Muscle layer of colon (tissue), 2 donors: ENCODE measurements at regions not wholly inside any gene's neighbourhood (a gene's known extent, or its start where the extent isn't known, plus 50 kb on each side); places are given as distances from the start of the nearest gene placed in this dataset.
"Not testable (repeated sequence)": the region's sequence is repeated elsewhere in the genome, so short reads cannot be mapped to it uniquely, and the experiment has no call there.

ENCODE experiments used
- H3K27ac ChIP-seq: one replicate; pipeline ENCODE4 v1.7.0; 2013; ENCODE audit warnings: low read depth, mild to moderate bottlenecking, low read length, moderate library complexity
- H3K27me3 ChIP-seq, 2 donors: one replicate each; pipeline ENCODE4 v1.7.0; 2013; ENCODE audit warnings: low read length in 2 of 2, mild to moderate bottlenecking in 2 of 2; ENCODE audit not compliant: insufficient read depth in 2 of 2, control insufficient read depth in 1 of 2
- H3K36me3 ChIP-seq: one replicate; pipeline ENCODE4 v1.7.0; 2013; ENCODE audit warnings: mild to moderate bottlenecking, low read length; ENCODE audit not compliant: insufficient read depth
- H3K4me1 ChIP-seq: one replicate; pipeline ENCODE4 v1.7.0; 2013; ENCODE audit warnings: mild to moderate bottlenecking, low read length; ENCODE audit not compliant: insufficient read depth
- H3K4me3 ChIP-seq, 2 donors: one replicate each; pipeline ENCODE4 v1.7.0; 2013; ENCODE audit warnings: low read length in 2 of 2, low read depth in 1 of 2, mild to moderate bottlenecking in 1 of 2, moderate library complexity in 1 of 2
- H3K9ac ChIP-seq: one replicate; pipeline ENCODE4 v1.7.0; 2013; ENCODE audit warnings: low read length
- H3K9me3 ChIP-seq: one replicate; pipeline ENCODE4 v1.7.0; 2013; ENCODE audit warnings: mild to moderate bottlenecking, low read length
- donor health status: abdominal sarcoma.
- donor health status: Adenocarcinoma of cecum.

DNA sequence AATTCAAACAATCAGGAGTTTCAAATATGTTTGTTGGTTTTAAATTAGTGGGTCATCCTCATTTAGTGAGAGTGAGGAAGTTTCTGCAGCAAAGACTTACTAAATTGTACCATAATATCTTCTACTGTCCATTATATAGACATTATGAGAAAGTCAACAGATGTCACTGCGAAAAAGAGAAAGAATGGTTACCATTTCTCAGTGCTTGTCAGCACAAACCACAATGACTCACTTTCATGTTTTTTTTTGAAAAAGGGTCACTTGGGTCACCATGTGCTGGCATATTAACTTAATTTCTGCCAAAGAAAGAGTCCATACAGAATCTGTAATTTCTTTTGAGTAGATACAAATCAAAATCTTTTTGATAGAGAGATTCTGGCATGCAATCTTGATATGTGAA lies 924.6 kb upstream of the FAT3 start:
- no peak overlapping the region for H3K27ac ChIP-seq
- no peak overlapping the region for H3K9ac ChIP-seq
- no peaks in the 10 kb centered on the region for H3K9me3 ChIP-seq
- no peaks in the 10 kb centered on the region for H3K27me3 ChIP-seq
- H3K4me3 ChIP-seq, result no peak overlapping the region
- H3K4me1 ChIP-seq, result no peaks in the 10 kb centered on the region
- H3K36me3 ChIP-seq, result no peaks in the 10 kb centered on the region

DNA sequence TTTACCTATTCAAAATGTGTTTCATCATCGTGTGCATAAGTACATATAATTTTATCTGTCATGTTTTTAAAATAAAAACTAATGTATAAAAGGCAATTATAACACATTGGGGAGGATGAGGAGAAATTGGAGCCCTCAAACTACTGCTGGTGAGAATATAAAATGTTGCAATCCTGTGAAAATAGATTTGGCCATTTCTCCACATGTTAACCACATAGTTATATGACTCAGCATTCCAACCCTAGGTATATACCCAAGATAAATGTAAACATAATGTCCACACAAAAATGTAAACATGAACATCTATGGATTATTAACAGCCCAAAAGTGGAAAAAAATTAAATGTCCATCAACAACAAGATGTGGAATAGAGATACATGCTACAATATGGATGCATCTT lies 928.0 kb upstream of the FAT3 start:
- H3K27ac ChIP-seq, result no peak overlapping the region
- H3K9ac ChIP-seq, result no peak overlapping the region
- H3K4me1 ChIP-seq, result no peaks in the 10 kb centered on the region
- H3K4me3 ChIP-seq, result no peak overlapping the region
- H3K9me3 ChIP-seq, result no peaks in the 10 kb centered on the region
- no peaks in the 10 kb centered on the region for H3K27me3 ChIP-seq
- H3K36me3 ChIP-seq, result no peaks in the 10 kb centered on the region

GRCh38 chr11:91295591-91295990 lies 929.0 kb upstream of the FAT3 start:
- H3K4me3 ChIP-seq, result no peak overlapping the region
- H3K27ac ChIP-seq, result no peak overlapping the region
- no peaks in the 10 kb centered on the region for H3K36me3 ChIP-seq
- H3K9me3 ChIP-seq, result no peaks in the 10 kb centered on the region
- no peaks in the 10 kb centered on the region for H3K27me3 ChIP-seq
- no peaks in the 10 kb centered on the region for H3K4me1 ChIP-seq
- H3K9ac ChIP-seq, result no peak overlapping the region

DNA sequence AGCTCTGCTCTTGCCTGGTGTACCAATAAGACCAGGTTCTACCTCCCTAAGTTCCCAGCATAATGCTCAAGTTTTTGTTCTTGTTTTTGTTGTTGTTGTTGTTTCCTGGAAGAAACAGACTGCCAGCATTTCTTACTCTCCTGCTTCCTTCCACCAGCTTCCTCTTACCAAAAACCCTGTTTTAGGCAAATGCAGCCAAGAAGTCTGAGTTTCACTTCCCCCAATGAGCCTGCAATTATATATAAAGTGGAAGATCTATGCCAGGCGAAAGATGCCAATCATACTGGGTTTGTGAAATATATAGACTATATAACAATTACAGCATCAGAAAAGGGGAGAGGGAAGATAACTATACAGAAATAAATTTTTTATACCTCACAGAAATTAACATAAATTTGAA lies 931.5 kb upstream of the FAT3 start:
- no peaks in the 10 kb centered on the region for H3K36me3 ChIP-seq
- no peak overlapping the region for H3K4me3 ChIP-seq
- no peaks in the 10 kb centered on the region for H3K9me3 ChIP-seq
- H3K27ac ChIP-seq, result no peak overlapping the region
- H3K27me3 ChIP-seq, result no peaks in the 10 kb centered on the region
- H3K4me1 ChIP-seq, result no peaks in the 10 kb centered on the region
- H3K9ac ChIP-seq, result no peak overlapping the region

DNA sequence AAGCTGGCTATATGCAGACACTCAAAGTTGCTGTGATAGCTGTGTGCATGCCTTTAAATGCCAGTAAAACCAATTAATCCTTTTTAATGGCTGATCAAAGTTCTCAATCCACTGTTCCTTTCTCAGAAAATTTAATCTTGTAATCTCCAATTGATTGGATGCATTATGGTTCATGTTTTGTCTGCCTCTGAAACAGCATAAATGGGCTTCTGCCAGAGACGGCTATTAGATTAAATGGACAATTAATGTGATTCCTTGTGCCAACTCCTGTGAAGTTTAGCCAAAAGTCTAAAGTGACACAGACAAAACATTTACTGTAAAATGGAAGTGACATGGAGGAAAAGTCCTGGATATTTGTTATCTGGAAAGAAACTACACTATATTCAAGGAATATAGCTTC lies 952.5 kb upstream of the FAT3 start:
- Histone ChIP-seq H3K9ac (no peak overlapping the region), H3K9me3 (no peaks in the 10 kb centered on the region), H3K27me3 (no peaks in the 10 kb centered on the region), H3K27ac (no peak overlapping the region), H3K4me1 (no peaks in the 10 kb centered on the region), H3K36me3 (no peaks in the 10 kb centered on the region), H3K4me3 (no peak overlapping the region)

GRCh38 chr11:91268512-91269295 lies 955.9 kb upstream of the FAT3 start:
- not testable (repeated sequence) for H3K9me3 ChIP-seq, H3K36me3 ChIP-seq, H3K9ac ChIP-seq, H3K27me3 ChIP-seq, H3K4me3 ChIP-seq, H3K27ac ChIP-seq, H3K4me1 ChIP-seq

- no peak overlapping the region for H3K9ac ChIP-seq
- no peak overlapping the region for H3K4me3 ChIP-seq
- no peaks in the 10 kb centered on the region for H3K4me1 ChIP-seq
- no peaks in the 10 kb centered on the region for H3K9me3 ChIP-seq
- no peak overlapping the region for H3K27ac ChIP-seq
- H3K27me3 ChIP-seq, result no peaks in the 10 kb centered on the region
- H3K36me3 ChIP-seq, result no peaks in the 10 kb centered on the region
Measured at GRCh38 chr11:91265946-91266345, 958.7 kb upstream of the FAT3 start.

DNA sequence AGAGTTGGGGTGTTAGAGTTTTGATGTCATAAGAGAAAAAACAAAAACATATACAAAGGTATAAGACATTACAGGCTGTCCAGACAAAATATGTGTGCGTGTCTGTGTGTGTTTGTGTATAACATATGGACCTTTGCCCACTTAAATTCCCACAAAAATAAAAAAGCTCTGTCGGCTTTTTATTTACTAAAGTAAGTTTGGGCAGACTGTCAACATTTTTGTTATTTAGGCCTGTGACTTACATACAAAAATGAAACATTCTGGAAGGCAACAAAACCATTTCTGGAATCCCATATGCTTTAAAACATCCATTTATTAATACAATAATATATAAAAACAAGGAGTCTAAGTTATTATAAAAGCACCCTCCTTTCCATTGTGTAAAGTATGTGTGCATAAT lies 960.1 kb upstream of the FAT3 start:
- Histone ChIP-seq H3K27me3 (no peaks in the 10 kb centered on the region), H3K27ac (no peak overlapping the region), H3K9ac (no peak overlapping the region), H3K36me3 (no peaks in the 10 kb centered on the region), H3K9me3 (no peaks in the 10 kb centered on the region), H3K4me1 (no peaks in the 10 kb centered on the region), H3K4me3 (no peak overlapping the region)

GRCh38 chr11:91263496-91264365 lies 960.9 kb upstream of the FAT3 start:
- Histone ChIP-seq H3K4me1 (peaks cover 2% of the 10 kb centered on the region), H3K4me3 (no peak overlapping the region), H3K27ac (no peak overlapping the region), H3K27me3 (no peaks in the 10 kb centered on the region), H3K9me3 (no peaks in the 10 kb centered on the region), H3K36me3 (no peaks in the 10 kb centered on the region), H3K9ac (no peak overlapping the region)

DNA sequence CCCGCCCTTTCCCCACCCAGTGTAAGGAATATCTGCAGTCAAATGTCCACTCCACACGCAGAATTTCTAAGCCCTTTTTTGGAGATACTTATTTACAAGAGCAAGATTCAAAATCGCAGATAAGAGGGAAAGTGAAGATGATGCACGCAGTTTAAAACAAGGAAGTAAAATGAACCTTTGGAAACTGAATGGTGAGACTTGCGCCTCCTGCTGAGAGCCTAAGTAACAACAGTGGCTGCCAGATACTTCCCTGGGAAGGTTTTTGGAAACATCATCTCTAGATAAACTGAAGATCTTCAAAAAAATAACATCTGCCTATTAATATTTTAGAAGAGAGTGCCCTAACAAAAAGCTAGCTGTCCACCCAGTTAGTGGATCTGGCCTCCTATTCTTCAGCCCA lies 963.1 kb upstream of the FAT3 start:
- Histone ChIP-seq H3K9me3 (no peaks in the 10 kb centered on the region), H3K4me3 (no peak overlapping the region), H3K27me3 (no peaks in the 10 kb centered on the region), H3K9ac (no peak overlapping the region), H3K27ac (no peak overlapping the region), H3K4me1 (peaks cover 4% of the 10 kb centered on the region), H3K36me3 (no peaks in the 10 kb centered on the region)

DNA sequence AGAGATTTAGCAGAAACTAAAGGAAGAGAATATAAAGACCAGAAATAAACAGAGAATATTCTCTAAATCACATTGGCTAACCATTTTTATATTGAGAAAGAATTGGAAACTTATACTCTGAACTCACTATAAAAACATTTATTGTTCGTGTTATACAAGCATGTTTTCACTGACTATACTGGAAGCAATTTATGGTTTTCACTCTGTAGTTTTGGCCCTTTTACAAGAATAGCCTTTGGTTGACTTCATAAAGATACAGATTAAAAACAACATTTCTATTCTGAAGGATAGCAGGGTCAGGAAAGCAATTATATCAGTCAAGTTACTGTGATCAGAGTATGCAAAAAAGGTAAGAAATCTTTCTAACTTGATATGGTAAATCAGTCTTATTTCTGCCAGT lies 965.7 kb upstream of the FAT3 start:
- no peak overlapping the region for H3K27ac ChIP-seq
- H3K4me3 ChIP-seq, result no peak overlapping the region
- H3K36me3 ChIP-seq, result no peaks in the 10 kb centered on the region
- H3K27me3 ChIP-seq, result no peaks in the 10 kb centered on the region
- H3K9ac ChIP-seq, result no peak overlapping the region
- peaks cover 4% of the 10 kb centered on the region for H3K4me1 ChIP-seq
- H3K9me3 ChIP-seq, result no peaks in the 10 kb centered on the region
